H9 (cell line): ENCODE measurements at regions not wholly inside any gene's neighbourhood (a gene's known extent, or its start where the extent isn't known, plus 50 kb on each side); places are given as distances from the start of the nearest gene placed in this dataset.

Experiments used
- DNase-seq: peaks from one replicate; pipeline ENCODE4 v3.0.0-alpha.2; 2017
- H2AFZ ChIP-seq: one replicate; pipeline ENCODE4 v1.6.1; 2013; ENCODE audit warnings: mild to moderate bottlenecking, low read length, control low read depth, moderate library complexity
- H2AK5ac ChIP-seq: 2 replicates; pipeline ENCODE4 v1.6.1; 2013; ENCODE audit warnings: low read length, control low read depth, mixed read lengths; ENCODE audit not compliant: insufficient read length
- H2BK120ac ChIP-seq: one replicate; pipeline ENCODE4 v1.6.1; 2013; ENCODE audit warnings: low read depth, mild to moderate bottlenecking, low read length, control low read depth, inconsistent platforms; ENCODE audit not compliant: poor library complexity, severe bottlenecking
- H2BK12ac ChIP-seq: 2 replicates; pipeline ENCODE4 v1.6.1; 2013; ENCODE audit warnings: low read length, control low read depth, mixed read lengths, low read depth; ENCODE audit not compliant: insufficient read length
- H2BK15ac ChIP-seq: 2 replicates; pipeline ENCODE4 v1.6.1; 2013; ENCODE audit warnings: low read depth, low read length, control low read depth
- H2BK20ac ChIP-seq: one replicate; pipeline ENCODE4 v1.6.1; 2013; ENCODE audit warnings: low read depth, mild to moderate bottlenecking, low read length, control low read depth, inconsistent platforms; ENCODE audit not compliant: poor library complexity, severe bottlenecking
- H2BK5ac ChIP-seq: 2 replicates; pipeline ENCODE4 v1.6.1; 2013; ENCODE audit warnings: low read length, control low read depth, mixed read lengths; ENCODE audit not compliant: insufficient read length
- H3K14ac ChIP-seq: 2 replicates; pipeline ENCODE4 v1.6.1; 2013; ENCODE audit warnings: low read length, control low read depth; ENCODE audit not compliant: insufficient read depth
- H3K18ac ChIP-seq: 2 replicates; pipeline ENCODE4 v1.6.1; 2013; ENCODE audit warnings: low read depth, mild to moderate bottlenecking, mixed read lengths, low read length, control low read depth; ENCODE audit not compliant: insufficient read length
- H3K23ac ChIP-seq: 2 replicates; pipeline ENCODE4 v1.6.1; 2013; ENCODE audit warnings: low read length, control low read depth, mixed read lengths, low read depth; ENCODE audit not compliant: insufficient read length
- H3K23me2 ChIP-seq: 2 replicates; pipeline ENCODE4 v1.6.1; 2013; ENCODE audit warnings: low read depth, mild to moderate bottlenecking, mixed read lengths, low read length, control low read depth; ENCODE audit not compliant: insufficient read length, poor library complexity, severe bottlenecking
- H3K27ac ChIP-seq: 2 replicates; pipeline ENCODE4 v1.5.1; 2013; ENCODE audit warnings: low read length, control low read depth, mixed read lengths, low read depth; ENCODE audit not compliant: insufficient read length
- H3K27me3 ChIP-seq: 2 replicates; pipeline ENCODE4 v1.6.1; 2013; ENCODE audit warnings: low read length, control low read depth, inconsistent platforms; ENCODE audit not compliant: insufficient read depth
- H3K4ac ChIP-seq: 2 replicates; pipeline ENCODE4 v1.6.1; 2013; ENCODE audit warnings: low read depth, mild to moderate bottlenecking, control low read depth, inconsistent platforms, low read length, moderate library complexity
- H3K4me1 ChIP-seq: 2 replicates; pipeline ENCODE4 v1.6.1; 2013; ENCODE audit warnings: low read length, control low read depth, inconsistent platforms; ENCODE audit not compliant: insufficient read depth
- H3K4me2 ChIP-seq: 2 replicates; pipeline ENCODE4 v1.6.1; 2013; ENCODE audit warnings: low read length, control low read depth, mixed read lengths; ENCODE audit not compliant: insufficient read length, insufficient read depth
- H3K56ac ChIP-seq: 2 replicates; pipeline ENCODE4 v1.6.1; 2013; ENCODE audit warnings: low read depth, mild to moderate bottlenecking, mixed read lengths, low read length, control low read depth; ENCODE audit not compliant: insufficient read length
- H3K79me1 ChIP-seq: 2 replicates; pipeline ENCODE4 v1.6.1; 2013; ENCODE audit warnings: low read depth, mild to moderate bottlenecking, moderate library complexity, low read length, control low read depth, inconsistent platforms; ENCODE audit not compliant: insufficient read depth, poor library complexity, severe bottlenecking
- H3K79me2 ChIP-seq: 2 replicates; pipeline ENCODE4 v1.6.1; 2013; ENCODE audit warnings: low read length, control low read depth, inconsistent platforms; ENCODE audit not compliant: insufficient read depth
- H3K9ac ChIP-seq: 2 replicates; pipeline ENCODE4 v1.6.1; 2013; ENCODE audit warnings: low read length, control low read depth, mixed read lengths; ENCODE audit not compliant: insufficient read length; ENCODE audit errors: extremely low read depth
- H3K9me3 ChIP-seq: one replicate; pipeline ENCODE4 v1.6.1; 2013; ENCODE audit warnings: low read depth, low read length, inconsistent platforms; ENCODE audit not compliant: control insufficient read depth
- H3T11ph ChIP-seq: one replicate; pipeline ENCODE4 v1.6.1; 2013; ENCODE audit warnings: mild to moderate bottlenecking, low read length, control low read depth, inconsistent platforms
- H4K20me1 ChIP-seq: one replicate; pipeline ENCODE4 v1.6.1; 2013; ENCODE audit not compliant: control insufficient read depth, insufficient read length, insufficient read depth
- H4K5ac ChIP-seq: 2 replicates; pipeline ENCODE4 v1.6.1; 2013; ENCODE audit warnings: low read depth, mild to moderate bottlenecking, mixed read lengths, low read length, control low read depth; ENCODE audit not compliant: insufficient read length
- H4K8ac ChIP-seq: replicated peaks from 2 replicates; pipeline ENCODE4 v1.6.1; 2013; ENCODE audit warnings: low read length, control low read depth, mixed read lengths, low read depth; ENCODE audit not compliant: insufficient read length
- H4K91ac ChIP-seq: 2 replicates; pipeline ENCODE4 v1.6.1; 2013; ENCODE audit warnings: low read depth, mild to moderate bottlenecking, moderate library complexity, mixed read lengths, low read length, control low read depth; ENCODE audit not compliant: insufficient read length
- H3K27ac Mint-ChIP-seq, 3 experiments: 2 replicates in 2 of 3; 3 replicates in 1 of 3; pipeline ENCODE4 v1.8.0; 2020 to 2021; ENCODE audit warnings: mixed read lengths in 3 of 3, mild to moderate bottlenecking in 1 of 3, moderate library complexity in 1 of 3
- H3K27me3 Mint-ChIP-seq: 2 replicates; pipeline ENCODE4 v1.8.0; 2021; ENCODE audit warnings: low read depth, mild to moderate bottlenecking, moderate library complexity, mixed read lengths
- H3K36me3 Mint-ChIP-seq, 3 experiments: 2 replicates in 2 of 3; 3 replicates in 1 of 3; pipeline ENCODE4 v1.8.0; 2020 to 2021; ENCODE audit warnings: low read depth in 3 of 3, mixed read lengths in 3 of 3; ENCODE audit not compliant: insufficient read depth in 1 of 3
- H3K4me1 Mint-ChIP-seq, 2 experiments: 2 replicates each; pipeline ENCODE4 v1.8.0; 2020; ENCODE audit warnings: mixed read lengths in 2 of 2
- H3K4me3 Mint-ChIP-seq, 2 experiments: 2 replicates in 1 of 2; 3 replicates in 1 of 2; pipeline ENCODE4 v1.8.0; 2020 to 2021; ENCODE audit warnings: mild to moderate bottlenecking in 2 of 2, mixed read lengths in 2 of 2, moderate library complexity in 1 of 2
- H3K9me3 Mint-ChIP-seq, 2 experiments: 2 replicates in 1 of 2; 3 replicates in 1 of 2; pipeline ENCODE4 v1.8.0; 2020; ENCODE audit warnings: mild to moderate bottlenecking in 2 of 2, mixed read lengths in 2 of 2, moderate library complexity in 1 of 2
- CTCF ChIP-seq: fragments of 200-600 bp; sonication (generic); conservative IDR thresholded peaks from 3 replicates; pipeline ENCODE4 v1.8.0; 2021; ENCODE audit warnings: antibody characterized with exemption, mild to moderate bottlenecking

GRCh38 chr2:163191372-163191771 lies 352.8 kb upstream of the KCNH7 start:
- Mint-ChIP-seq H3K27me3 (no peaks in the 10 kb centered on the region), H3K9me3 (peaks cover 0 to 2% of the 10 kb centered on the region in 2 experiments; a peak in 1 of 5 replicates), H3K36me3 (no peaks in the 10 kb centered on the region), H3K4me3 (no peak overlapping the region), H3K27ac (no peak overlapping the region), H3K4me1 (peaks cover 16 to 26% of the 10 kb centered on the region in 2 experiments)
- Histone ChIP-seq H3K4ac (no peak overlapping the region), H3K56ac (no peak overlapping the region), H2BK12ac (no peak overlapping the region), H3K4me2 (no peak overlapping the region), H3K9me3 (no peaks in the 10 kb centered on the region), H3K14ac (no peak overlapping the region), H2BK120ac (no peak overlapping the region), H2BK20ac (no peak overlapping the region), H3K9ac (no peak overlapping the region), H3K23ac (no peak overlapping the region), H3K27me3 (no peaks in the 10 kb centered on the region), H2AK5ac (no peak overlapping the region), H2BK15ac (no peak overlapping the region), H3T11ph (no peak overlapping the region), H4K91ac (no peak overlapping the region), H4K8ac (no peak overlapping the region), H3K79me1 (no peaks in the 10 kb centered on the region), H4K20me1 (no peaks in the 10 kb centered on the region), H3K18ac (no peak overlapping the region), H3K23me2 (no peaks in the 10 kb centered on the region), H3K4me1 (no peaks in the 10 kb centered on the region), H3K27ac (no peak overlapping the region), H3K79me2 (no peaks in the 10 kb centered on the region), H2AFZ (no peak overlapping the region), H2BK5ac (no peak overlapping the region), H4K5ac (no peak overlapping the region)
- no peak for DNase-seq
- TF ChIP-seq CTCF = peak; percentile 81
